Stimulated activated CD8-positive, alpha-beta memory T cell treated with anti-CD3 and anti-CD28 coated beads, Interleukin-15, amount 100 ng/mL, for 1 hour (primary cell): ENCODE measurements at regions not wholly inside any gene's neighbourhood (a gene's known extent, or its start where the extent isn't known, plus 50 kb on each side); places are given as distances from the start of the nearest gene placed in this dataset.
A peak's percentile ranks its signal among the peaks of the same experiment; 100 is the strongest.
"Not testable (repeated sequence)": the region's sequence is repeated elsewhere in the genome, so short reads cannot be mapped to it uniquely, and the experiment has no call there.

Source experiments
- DNase-seq: peaks from one replicate; pipeline ENCODE4 v3.0.0-alpha.2; 2020; ENCODE audit warnings: low read depth

DNA sequence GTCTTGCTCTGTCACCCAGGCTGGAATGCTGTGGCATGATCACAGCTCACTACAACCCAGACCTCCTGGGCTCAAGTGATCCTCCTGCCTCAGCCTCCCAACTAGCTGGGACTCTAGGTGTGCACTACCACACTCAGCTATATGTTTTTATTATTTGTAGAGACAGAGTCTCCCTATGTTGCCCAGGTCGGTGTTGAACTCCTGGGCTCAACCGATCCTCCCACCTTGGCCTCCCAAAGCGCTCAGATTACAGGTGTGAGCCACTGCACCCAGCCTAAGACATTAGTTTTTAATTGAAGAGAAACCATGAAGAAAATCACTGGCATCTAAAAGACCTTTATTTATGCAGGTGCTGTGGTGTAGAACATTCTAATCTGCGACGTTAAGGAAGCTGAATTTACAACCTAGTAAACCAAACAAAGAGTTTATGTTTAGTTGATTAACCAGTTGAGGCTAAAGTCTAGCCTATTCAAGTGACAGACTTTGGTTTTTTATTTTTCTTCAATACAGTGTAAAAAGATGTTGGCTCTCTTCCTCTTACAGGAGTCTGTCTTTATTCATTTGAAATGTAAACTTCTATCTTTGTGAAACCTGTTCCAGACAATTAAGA lies 52.5 kb upstream of the NBL1 start:
- no peak for DNase-seq

DNA sequence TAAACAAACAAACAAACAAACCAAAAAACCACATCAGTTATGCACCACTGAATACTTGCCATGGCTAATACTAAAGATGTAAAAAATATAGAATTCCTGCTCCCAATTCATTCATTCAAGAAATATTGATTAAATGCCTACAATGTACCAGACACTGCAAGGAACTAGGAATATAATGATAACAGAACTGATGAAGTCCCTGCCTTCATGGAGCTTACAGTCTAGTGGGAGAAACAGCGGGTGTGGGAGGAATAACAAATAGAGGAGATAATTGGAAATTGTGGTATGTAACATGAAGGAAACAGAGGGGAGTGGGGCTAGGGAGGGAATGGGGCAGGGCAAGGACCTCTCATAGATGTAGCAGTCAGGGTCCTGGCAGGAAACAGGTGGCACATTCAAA lies 58.6 kb upstream of the NBL1 start:
- no peak for DNase-seq

DNA sequence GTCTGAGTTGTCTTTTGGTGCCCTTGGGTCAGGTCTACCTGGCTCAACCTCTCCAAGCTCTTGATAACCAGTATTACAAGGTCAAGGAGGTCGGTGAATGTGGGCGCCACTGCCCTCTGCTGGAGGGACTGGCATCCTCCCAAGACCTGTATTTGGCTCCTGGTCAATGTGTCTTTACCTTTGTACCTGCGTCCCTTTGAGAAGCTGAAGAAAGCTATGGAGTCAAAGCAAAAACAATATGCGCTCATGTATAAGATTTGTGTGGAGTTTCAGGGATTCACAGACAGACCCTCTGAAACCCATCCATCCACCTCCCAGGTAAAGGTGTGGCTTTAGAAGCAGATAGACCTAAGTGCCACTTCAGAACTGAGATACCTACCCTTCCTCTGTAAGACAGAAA lies 61.8 kb upstream of the NBL1 start:
- peak; percentile 65 for DNase-seq

DNA sequence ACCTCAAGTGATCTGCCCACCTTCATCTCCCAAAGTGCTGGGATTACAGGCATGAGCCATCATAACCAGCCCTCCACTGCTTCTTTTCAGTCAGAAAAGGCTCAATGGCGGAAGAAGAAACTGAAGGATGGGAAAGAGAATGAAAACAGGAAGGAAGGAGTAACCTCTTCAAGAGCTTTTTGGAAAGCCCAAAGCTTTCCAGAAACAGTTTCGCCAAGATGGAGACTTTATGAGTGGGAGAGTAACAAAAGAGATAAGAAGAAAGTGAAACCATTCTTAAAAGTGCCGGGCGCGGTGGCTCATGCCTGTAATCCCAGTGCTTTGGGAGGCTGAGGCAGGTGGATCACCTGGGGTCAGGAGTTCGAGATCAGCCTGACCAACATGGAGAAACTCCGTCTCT lies 62.7 kb upstream of the NBL1 start:
- DNase-seq, result no peak

DNA sequence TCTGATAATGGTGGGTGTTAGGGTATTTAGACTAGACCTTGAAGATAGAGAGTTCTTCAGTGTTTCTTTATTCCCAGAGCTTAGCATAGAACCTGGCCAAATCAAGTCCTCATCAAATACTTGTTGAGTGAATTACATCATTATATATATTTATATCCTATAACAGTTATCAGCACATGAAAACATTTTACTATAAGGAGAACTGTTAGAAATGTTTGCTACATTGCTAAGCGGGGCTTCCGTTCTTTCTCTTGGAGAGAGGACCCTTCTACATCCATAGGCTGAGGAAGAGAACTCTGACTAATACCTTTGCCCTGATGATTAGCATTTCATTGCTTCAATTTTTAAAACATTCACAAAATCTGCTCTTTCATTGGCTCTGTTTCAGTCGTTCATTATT lies 66.5 kb upstream of the NBL1 start:
- DNase-seq, result no peak

DNA sequence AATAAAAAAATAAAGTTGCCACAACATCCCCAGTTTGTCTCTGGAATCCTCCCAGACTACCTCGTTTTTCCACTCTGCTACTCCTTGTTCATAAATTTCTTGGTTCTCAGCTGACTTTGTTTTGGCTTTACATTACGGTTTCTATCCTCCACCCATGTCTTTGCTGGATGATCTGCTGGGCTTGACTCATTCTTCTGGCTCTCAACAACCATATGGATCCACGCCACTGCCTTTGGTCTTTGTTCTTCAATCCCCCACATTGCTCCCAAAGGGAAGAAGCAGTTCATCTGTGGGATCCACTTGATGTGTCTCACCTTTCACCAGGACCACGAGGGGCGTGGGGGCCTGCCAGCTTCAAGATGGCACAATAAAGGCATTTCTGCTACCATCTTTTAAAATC lies 67.1 kb upstream of the NBL1 start:
- DNase-seq, result no peak

DNA sequence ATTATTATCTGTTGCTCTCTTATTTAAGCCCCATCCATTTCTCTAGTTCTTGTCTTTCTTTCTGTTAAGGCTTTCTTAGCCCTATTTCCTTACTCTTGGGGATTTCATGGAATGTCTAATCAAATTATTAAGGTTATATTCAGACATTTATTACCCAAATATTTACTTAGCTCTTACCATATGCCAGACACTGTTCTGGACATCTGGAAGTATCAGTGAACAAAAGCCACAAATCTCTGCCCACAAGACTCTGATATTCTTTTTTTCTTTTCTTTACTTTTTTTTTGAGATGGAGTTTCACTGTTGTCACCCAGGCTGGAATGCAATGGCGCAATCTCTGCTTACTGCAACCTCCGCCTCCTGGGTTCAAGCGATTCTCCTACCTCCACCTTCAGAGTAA lies 74.3 kb upstream of the NBL1 start:
- no peak for DNase-seq

DNA sequence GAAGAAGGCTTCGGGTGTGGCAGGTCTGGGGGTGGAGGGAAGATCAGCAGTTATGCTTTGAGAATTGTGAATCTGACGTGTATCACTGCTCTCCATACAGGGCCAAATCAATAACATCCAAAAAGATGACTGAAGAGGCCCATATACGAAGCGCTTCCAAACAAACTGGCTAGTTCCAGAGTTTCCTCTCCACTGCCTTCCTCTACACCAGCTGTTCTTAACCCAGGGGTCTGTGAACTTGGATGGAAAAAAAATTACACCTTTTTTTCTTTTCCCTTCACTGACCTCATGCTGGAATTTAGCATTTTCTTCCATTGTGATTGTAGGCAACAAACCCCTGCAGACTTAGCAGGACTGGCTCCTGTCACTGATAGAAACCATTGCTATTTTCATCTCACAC lies 77.1 kb upstream of the NBL1 start:
- no peak for DNase-seq

DNA sequence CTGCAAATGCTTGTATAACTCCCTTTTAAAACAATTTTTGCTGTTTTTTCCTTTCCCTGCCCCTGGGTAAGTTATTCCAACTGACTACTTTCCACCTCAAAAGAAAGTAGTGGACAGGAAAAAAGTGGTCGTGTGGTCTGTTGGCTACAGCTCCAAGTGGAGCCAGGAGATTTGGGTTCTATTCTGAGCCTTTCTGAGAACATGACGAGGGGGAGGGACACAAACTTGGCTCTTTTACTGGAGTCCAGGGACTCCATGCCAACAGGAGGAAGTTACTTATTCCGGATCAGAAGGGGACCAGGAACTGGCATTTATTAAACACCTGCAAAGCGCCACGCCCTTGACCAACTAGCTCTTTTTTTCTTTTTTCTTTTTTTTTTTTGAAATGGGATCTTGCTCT lies 79.0 kb upstream of the CAPZB start:
- DNase-seq, result no peak

DNA sequence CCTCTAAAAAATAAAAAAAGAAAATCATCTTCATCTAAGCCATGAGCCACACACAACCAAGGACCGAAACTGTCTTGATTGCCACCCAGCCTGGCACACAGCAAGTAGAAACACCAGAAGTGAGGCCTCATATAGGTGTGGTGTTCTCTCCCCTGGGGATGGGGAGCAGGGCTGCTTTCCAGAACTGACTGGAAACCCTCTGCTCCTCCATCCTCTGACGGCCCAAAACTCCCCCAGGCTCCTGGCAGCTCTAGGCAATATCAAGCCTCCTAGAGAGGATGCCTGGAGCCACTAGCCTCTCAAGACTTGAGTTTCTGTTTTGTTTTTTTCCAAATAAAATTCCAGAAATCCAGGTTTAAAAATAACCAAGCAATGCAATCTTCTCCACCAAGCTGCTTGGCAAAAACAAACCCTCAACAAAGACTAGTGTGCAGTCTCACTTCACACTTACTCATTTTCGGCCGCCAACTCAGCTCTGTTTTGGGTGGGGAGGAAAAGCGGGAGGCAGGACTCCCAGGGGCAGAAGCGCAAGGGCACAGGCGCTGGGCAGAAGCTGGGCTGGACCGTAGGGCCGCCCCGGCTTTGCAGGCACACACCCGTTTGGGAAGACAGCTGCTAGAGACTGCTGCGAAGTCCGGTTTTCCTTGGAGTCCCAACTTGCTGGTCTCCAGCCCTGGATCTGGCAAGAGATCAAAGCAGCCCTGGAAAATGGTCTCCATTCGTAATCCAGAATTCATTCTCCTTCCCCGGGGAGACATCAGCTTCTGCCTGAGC lies 78.2 kb upstream of the CAPZB start:
- DNase-seq, result no peak

DNA sequence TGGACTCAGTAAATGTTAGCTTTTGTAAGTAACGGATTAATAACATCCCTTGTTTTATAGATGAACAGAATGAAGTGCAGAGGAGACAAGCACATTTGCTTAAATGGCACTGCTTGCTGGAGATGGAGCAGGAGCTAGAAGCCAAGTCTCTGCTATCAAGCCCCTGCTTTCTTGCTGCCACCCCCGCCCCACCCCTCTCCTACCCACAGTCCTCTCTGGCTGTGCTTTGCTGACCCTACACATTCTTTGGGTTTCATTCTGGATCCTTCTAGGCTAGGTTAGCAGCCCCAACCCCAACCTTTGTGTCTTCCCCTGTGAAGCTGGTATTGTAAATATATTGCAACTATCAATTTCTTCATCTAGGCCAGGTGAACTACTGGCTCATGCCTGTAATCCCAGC lies 77.5 kb upstream of the CAPZB start:
- no peak for DNase-seq

DNA sequence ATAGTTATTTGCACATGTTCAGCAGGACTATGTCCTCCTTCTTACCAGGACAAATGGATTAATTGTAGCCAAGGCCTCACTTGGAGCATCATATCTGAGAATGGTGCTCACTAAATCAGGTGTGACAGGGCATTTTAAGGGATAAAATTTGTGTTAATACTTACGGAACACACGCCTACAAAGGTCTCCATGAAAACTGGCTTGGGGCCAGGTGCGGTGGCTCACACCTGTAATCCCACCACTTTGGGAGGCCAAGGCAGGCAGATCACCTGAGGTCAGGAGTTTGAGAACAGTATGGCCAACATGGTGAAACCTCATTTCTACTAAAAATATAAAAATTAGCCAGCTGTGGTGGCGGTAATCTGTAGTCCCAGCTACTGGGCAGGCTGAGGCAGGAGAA lies 75.1 kb upstream of the CAPZB start:
- no peak for DNase-seq

DNA sequence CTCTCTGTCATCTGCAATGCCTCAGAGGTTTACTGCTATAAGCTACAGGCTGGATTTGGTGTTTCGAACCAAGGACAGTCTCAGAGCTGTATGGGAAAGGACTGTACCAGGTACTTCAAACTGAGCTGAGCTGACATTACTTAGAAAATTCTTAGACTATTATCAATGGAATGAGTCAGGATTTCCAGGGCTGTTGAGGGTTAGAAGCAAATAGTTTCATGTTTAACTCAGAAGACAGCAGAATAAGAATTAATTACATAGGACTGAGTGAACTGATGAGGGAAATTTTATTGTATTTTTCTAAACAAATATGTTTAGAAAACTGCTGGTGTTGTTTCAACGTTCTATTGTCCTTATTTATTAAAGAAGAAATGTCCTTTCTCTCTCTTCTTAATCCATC lies 74.3 kb upstream of the CAPZB start:
- DNase-seq, result no peak

DNA sequence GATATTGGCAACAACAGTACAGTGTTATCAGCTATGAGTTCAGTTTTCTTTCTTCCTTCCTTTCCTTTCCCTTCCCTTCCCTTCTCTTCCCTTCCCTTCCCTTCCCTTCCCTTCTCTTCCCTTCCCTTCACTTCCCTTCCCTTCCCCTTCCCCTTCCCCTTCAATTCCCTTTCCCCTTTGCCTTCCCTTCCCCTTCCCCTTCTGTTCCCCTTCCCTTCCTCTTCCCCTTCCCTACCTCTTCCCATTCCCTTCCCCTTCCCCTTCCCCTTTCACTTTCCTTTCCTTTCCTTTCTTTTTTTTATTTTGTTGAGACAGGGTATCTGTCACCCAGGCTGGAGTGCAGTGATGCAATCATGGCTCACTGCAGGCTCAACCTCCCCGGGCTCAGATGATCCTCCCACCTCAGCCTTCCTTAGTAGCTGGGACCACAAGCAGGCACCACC lies 72.3 kb upstream of the CAPZB start:
- no peak for DNase-seq

DNA sequence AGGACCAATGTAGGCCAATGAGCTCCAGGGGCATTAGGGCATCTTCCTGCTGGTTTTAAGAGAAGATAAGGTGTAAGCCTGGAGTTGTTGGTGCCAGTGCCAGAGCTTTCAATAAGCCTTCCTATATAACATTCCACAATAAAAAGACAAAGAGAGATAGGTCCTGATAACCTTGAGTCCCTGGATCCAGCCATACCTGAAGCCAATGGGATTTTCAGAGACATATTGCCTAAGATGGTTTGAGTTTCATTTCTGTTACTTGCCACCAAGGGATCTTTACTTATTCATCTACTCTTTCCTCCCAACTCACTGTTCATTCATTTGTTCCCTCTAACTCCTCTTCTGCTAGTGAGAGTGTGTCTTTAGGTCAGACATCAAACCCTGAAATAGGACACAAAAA lies 68.8 kb upstream of the CAPZB start:
- no peak for DNase-seq

DNA sequence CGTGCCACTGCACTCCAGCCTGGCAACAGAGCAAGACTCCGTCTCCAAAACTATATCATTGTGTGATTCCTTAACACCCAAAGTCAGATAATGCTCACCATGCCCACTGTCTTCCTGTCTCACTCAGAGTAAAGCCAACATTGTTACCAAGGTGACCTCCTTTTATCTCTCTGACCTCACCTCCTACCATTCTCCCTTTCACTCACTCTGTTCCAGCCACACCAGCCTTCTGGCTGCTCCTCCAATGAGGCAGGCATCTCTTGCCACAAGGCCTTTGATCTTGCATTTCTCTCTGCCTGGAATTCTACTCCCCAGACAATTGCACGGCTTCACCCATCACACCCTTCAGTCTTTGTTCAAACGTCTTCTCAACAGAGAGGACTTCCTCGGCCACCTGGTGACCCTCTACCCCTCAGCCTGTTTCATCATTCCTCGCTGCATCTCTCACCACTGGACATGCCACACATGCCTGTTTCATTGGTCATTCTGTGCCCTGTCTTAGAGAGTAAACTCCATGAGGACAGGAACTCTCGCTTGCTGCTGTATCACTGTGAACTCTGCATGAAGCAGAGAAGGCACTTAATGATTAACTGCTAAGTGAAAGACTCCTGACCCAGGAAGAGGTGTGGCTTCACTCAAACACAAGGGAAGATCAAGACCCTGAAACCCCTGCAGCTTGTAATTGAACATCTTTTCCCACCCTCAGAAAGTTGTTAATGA lies 67.1 kb upstream of the CAPZB start:
- no peak for DNase-seq

DNA sequence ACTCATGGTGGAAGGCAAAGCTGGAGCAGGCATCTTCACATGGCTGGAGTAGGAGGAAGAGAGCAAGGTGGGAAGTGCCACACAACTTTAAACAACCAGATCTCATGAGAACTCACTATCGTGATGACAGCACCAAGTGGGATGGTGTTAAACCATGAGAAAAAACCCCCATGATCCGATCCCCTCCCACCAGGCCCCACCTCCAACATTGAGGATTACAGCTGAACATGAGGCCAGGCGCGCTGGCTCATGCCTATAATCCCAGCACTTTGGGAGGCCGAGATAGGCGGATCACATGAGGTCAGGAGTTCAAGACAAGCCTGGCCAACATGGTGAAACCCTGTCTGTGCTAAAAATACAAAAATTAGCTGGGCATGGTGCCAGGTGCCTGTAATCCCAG lies 66.5 kb upstream of the CAPZB start:
- DNase-seq, result not testable (repeated sequence)

DNA sequence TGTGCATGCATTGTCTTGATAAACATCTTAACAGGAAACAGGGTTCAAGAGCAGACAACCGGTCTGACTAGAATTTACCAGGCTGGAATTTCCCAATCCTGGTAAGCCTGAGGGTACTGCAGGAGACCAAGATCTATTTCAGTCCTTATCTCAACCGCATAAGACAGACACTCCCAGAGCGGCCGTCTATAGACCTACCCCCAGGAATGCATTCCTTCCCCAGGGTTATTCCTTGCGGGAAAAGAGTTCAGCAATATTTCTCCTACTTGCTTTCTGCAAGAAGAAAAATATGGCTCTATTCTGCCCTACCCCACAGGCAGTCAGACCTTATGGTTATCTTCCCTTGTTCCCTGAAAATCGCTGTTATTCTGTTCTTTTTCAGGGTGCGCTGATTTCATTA lies 65.1 kb upstream of the CAPZB start:
- not testable (repeated sequence) for DNase-seq

DNA sequence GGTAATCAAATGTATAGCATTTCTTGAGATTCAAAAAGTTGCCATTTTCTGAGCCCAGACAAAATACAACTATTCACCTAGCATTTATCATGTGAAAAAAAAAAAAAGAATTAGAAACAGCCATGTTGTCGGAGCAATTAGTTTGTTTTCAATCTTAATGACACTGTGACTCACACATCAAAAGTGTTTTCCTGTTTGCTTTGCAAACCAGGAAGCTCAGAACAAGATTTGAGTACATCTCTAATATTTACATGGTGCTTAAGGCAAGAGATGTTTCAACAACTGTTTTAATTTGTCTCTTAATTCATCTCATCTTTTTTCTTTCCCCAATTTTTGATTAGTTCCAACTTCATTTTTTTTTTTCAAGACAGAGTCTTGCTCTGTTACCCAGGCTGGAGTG lies 62.5 kb upstream of the CAPZB start:
- DNase-seq, result no peak

DNA sequence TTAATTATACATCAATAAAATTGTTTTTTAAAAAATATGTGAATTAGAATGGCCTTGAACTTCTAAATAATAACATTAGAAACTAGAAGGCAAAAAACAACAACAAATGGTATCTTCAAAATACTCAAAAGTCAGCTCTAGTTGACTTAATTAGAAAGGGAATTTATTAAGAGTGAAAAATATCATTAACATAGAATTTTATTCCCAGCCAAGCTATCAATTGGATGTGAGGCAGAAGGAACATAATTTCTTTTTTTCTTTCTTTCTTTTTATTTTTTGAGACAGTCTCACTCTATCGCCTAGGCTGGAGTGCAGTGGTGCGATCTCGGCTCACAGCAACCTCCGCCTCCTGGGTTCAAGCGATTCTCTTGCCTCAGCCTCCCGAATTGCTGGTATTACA lies 51.2 kb upstream of the CAPZB start:
- no peak for DNase-seq

DNA sequence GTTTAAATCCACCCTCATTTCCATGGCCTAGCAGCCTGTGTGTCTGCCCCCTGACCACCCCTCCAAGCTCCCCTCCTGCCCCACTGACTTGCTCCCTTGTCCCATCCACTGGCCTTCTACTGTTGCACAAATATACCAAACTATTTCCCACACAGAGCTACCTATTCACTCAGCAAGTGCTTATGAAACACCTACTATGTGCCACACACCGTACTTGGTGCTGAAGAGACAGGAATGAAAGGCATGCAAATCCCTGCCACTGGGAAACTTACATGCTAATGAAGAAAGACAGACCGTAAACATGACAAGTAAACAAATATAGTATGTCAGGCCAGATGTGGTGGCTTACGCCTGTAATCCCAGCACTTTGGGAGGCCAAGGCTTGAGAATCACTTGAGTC lies 49.9 kb upstream of the CAPZB start:
- no peak for DNase-seq
